ENCODE measurements at regions not wholly inside any gene's neighbourhood (a gene's known extent, or its start where the extent isn't known, plus 50 kb on each side); places are given as distances from the start of the nearest gene placed in this dataset.

GRCh38 chr5:18334949-18335348 is 700.7 kb downstream of the TAF11L14 start:
- H3K79me2 ChIP-seq (ENCODE audit: control insufficient read depth, insufficient read depth, low read length, unreplicated experiment): no peaks in the 10 kb centered on the region
- no peaks in the 10 kb centered on the region for H3K27me3 ChIP-seq (ENCODE audit: insufficient read depth, low read length)
- no peak overlapping the region for H3K27ac ChIP-seq (ENCODE audit: low read depth, low read length)
- H3K36me3 ChIP-seq (ENCODE audit: insufficient read depth, low read length): no peaks in the 10 kb centered on the region
- no peak overlapping the region for H2AFZ ChIP-seq (ENCODE audit: low read length, unreplicated experiment)
- no peak overlapping the region for H3K4me3 ChIP-seq (ENCODE audit: low read depth, low read length)
- no peaks in the 10 kb centered on the region for H3K4me1 ChIP-seq (ENCODE audit: control insufficient read depth, insufficient read depth, low read length, unreplicated experiment)

GRCh38 chr5:18354828-18355227 is 720.6 kb downstream of the TAF11L14 start:
- no peaks in the 10 kb centered on the region for H3K36me3 ChIP-seq (ENCODE audit: insufficient read depth, low read length)
- peaks cover 15% of the 10 kb centered on the region for H3K27me3 ChIP-seq (ENCODE audit: insufficient read depth, low read length)
- no peak overlapping the region for H3K27ac ChIP-seq (ENCODE audit: low read depth, low read length)
- H3K4me1 ChIP-seq (ENCODE audit: control insufficient read depth, insufficient read depth, low read length, unreplicated experiment): no peaks in the 10 kb centered on the region
- no peaks in the 10 kb centered on the region for H3K79me2 ChIP-seq (ENCODE audit: control insufficient read depth, insufficient read depth, low read length, unreplicated experiment)
- H3K4me3 ChIP-seq (ENCODE audit: low read depth, low read length): no peak overlapping the region
- no peak overlapping the region for H2AFZ ChIP-seq (ENCODE audit: low read length, unreplicated experiment)

GRCh38 chr5:18357486-18357885 is 723.2 kb downstream of the TAF11L14 start:
- Histone ChIP-seq H3K4me3 (ENCODE audit: low read depth, low read length) (no peak overlapping the region), H3K27ac (ENCODE audit: low read depth, low read length) (no peak overlapping the region), H3K36me3 (ENCODE audit: insufficient read depth, low read length) (no peaks in the 10 kb centered on the region), H3K79me2 (ENCODE audit: control insufficient read depth, insufficient read depth, low read length, unreplicated experiment) (no peaks in the 10 kb centered on the region), H2AFZ (ENCODE audit: low read length, unreplicated experiment) (no peak overlapping the region), H3K4me1 (ENCODE audit: control insufficient read depth, insufficient read depth, low read length, unreplicated experiment) (no peaks in the 10 kb centered on the region), H3K27me3 (ENCODE audit: insufficient read depth, low read length) (peaks cover 32% of the 10 kb centered on the region)

GRCh38 chr5:18366234-18366633 is 732.0 kb downstream of the TAF11L14 start:
- no peak overlapping the region for H3K4me3 ChIP-seq (ENCODE audit: low read depth, low read length)
- H2AFZ ChIP-seq (ENCODE audit: low read length, unreplicated experiment): no peak overlapping the region
- H3K4me1 ChIP-seq (ENCODE audit: control insufficient read depth, insufficient read depth, low read length, unreplicated experiment): no peaks in the 10 kb centered on the region
- H3K36me3 ChIP-seq (ENCODE audit: insufficient read depth, low read length): no peaks in the 10 kb centered on the region
- no peak overlapping the region for H3K27ac ChIP-seq (ENCODE audit: low read depth, low read length)
- H3K79me2 ChIP-seq (ENCODE audit: control insufficient read depth, insufficient read depth, low read length, unreplicated experiment): no peaks in the 10 kb centered on the region
- H3K27me3 ChIP-seq (ENCODE audit: insufficient read depth, low read length): peaks cover 49% of the 10 kb centered on the region; the same call in 1 of the 2 replicates

- Histone ChIP-seq H3K4me3 (ENCODE audit: low read depth, low read length) (no peak overlapping the region), H3K79me2 (ENCODE audit: control insufficient read depth, insufficient read depth, low read length, unreplicated experiment) (no peaks in the 10 kb centered on the region), H3K4me1 (ENCODE audit: control insufficient read depth, insufficient read depth, low read length, unreplicated experiment) (no peaks in the 10 kb centered on the region), H3K27me3 (ENCODE audit: insufficient read depth, low read length) (peaks cover 52% of the 10 kb centered on the region), H2AFZ (ENCODE audit: low read length, unreplicated experiment) (no peak overlapping the region), H3K27ac (ENCODE audit: low read depth, low read length) (no peak overlapping the region), H3K36me3 (ENCODE audit: insufficient read depth, low read length) (no peaks in the 10 kb centered on the region)
Measured at GRCh38 chr5:18370531-18370930, 736.3 kb downstream of the TAF11L14 start.

- peaks cover 49% of the 10 kb centered on the region for H3K27me3 ChIP-seq (ENCODE audit: insufficient read depth, low read length)
- H3K27ac ChIP-seq (ENCODE audit: low read depth, low read length): no peak overlapping the region
- no peaks in the 10 kb centered on the region for H3K36me3 ChIP-seq (ENCODE audit: insufficient read depth, low read length)
- H3K4me3 ChIP-seq (ENCODE audit: low read depth, low read length): no peak overlapping the region
- H3K4me1 ChIP-seq (ENCODE audit: control insufficient read depth, insufficient read depth, low read length, unreplicated experiment): no peaks in the 10 kb centered on the region
- no peaks in the 10 kb centered on the region for H3K79me2 ChIP-seq (ENCODE audit: control insufficient read depth, insufficient read depth, low read length, unreplicated experiment)
- no peak overlapping the region for H2AFZ ChIP-seq (ENCODE audit: low read length, unreplicated experiment)
Measured at GRCh38 chr5:18375641-18376040, 741.4 kb downstream of the TAF11L14 start.

- H3K36me3 ChIP-seq (ENCODE audit: insufficient read depth, low read length): no peaks in the 10 kb centered on the region
- H3K27ac ChIP-seq (ENCODE audit: low read depth, low read length): no peak overlapping the region
- no peak overlapping the region for H2AFZ ChIP-seq (ENCODE audit: low read length, unreplicated experiment)
- H3K79me2 ChIP-seq (ENCODE audit: control insufficient read depth, insufficient read depth, low read length, unreplicated experiment): no peaks in the 10 kb centered on the region
- H3K4me1 ChIP-seq (ENCODE audit: control insufficient read depth, insufficient read depth, low read length, unreplicated experiment): no peaks in the 10 kb centered on the region
- no peak overlapping the region for H3K4me3 ChIP-seq (ENCODE audit: low read depth, low read length)
- peaks cover 33% of the 10 kb centered on the region for H3K27me3 ChIP-seq (ENCODE audit: insufficient read depth, low read length)
Measured at GRCh38 chr5:18378066-18378465, 743.8 kb downstream of the TAF11L14 start.

GRCh38 chr5:18379189-18379588 is 744.9 kb downstream of the TAF11L14 start:
- H3K27me3 ChIP-seq (ENCODE audit: insufficient read depth, low read length): peaks cover 25% of the 10 kb centered on the region
- no peaks in the 10 kb centered on the region for H3K36me3 ChIP-seq (ENCODE audit: insufficient read depth, low read length)
- H3K4me3 ChIP-seq (ENCODE audit: low read depth, low read length): no peak overlapping the region
- no peaks in the 10 kb centered on the region for H3K79me2 ChIP-seq (ENCODE audit: control insufficient read depth, insufficient read depth, low read length, unreplicated experiment)
- H3K27ac ChIP-seq (ENCODE audit: low read depth, low read length): no peak overlapping the region
- H3K4me1 ChIP-seq (ENCODE audit: control insufficient read depth, insufficient read depth, low read length, unreplicated experiment): no peaks in the 10 kb centered on the region
- no peak overlapping the region for H2AFZ ChIP-seq (ENCODE audit: low read length, unreplicated experiment)

- Histone ChIP-seq H3K79me2 (ENCODE audit: control insufficient read depth, insufficient read depth, low read length, unreplicated experiment) (no peaks in the 10 kb centered on the region), H3K4me1 (ENCODE audit: control insufficient read depth, insufficient read depth, low read length, unreplicated experiment) (no peaks in the 10 kb centered on the region), H2AFZ (ENCODE audit: low read length, unreplicated experiment) (no peak overlapping the region), H3K27me3 (ENCODE audit: insufficient read depth, low read length) (peaks cover 21% of the 10 kb centered on the region), H3K4me3 (ENCODE audit: low read depth, low read length) (no peak overlapping the region), H3K36me3 (ENCODE audit: insufficient read depth, low read length) (no peaks in the 10 kb centered on the region), H3K27ac (ENCODE audit: low read depth, low read length) (no peak overlapping the region)
Measured at GRCh38 chr5:18380729-18381362, 746.6 kb downstream of the TAF11L14 start.

GRCh38 chr5:18393565-18394442 is 759.5 kb downstream of the TAF11L14 start:
- H2AFZ ChIP-seq (ENCODE audit: low read length, unreplicated experiment): no peak overlapping the region

GRCh38 chr5:18394443-18394804 is 760.2 kb downstream of the TAF11L14 start:
- Histone ChIP-seq H3K4me3 (ENCODE audit: low read depth, low read length) (no peak overlapping the region), H3K36me3 (ENCODE audit: insufficient read depth, low read length) (no peaks in the 10 kb centered on the region), H3K27me3 (ENCODE audit: insufficient read depth, low read length) (peaks cover 33% of the 10 kb centered on the region), H3K4me1 (ENCODE audit: control insufficient read depth, insufficient read depth, low read length, unreplicated experiment) (no peaks in the 10 kb centered on the region), H3K27ac (ENCODE audit: low read depth, low read length) (no peak overlapping the region), H2AFZ (ENCODE audit: low read length, unreplicated experiment) (no peak overlapping the region), H3K79me2 (ENCODE audit: control insufficient read depth, insufficient read depth, low read length, unreplicated experiment) (no peaks in the 10 kb centered on the region)

More at GRCh38 chr5:18393565-18394442, 759.5 kb downstream of the TAF11L14 start:
- no peaks in the 10 kb centered on the region for H3K36me3 ChIP-seq (ENCODE audit: insufficient read depth, low read length)
- no peaks in the 10 kb centered on the region for H3K4me1 ChIP-seq (ENCODE audit: control insufficient read depth, insufficient read depth, low read length, unreplicated experiment)
- H3K79me2 ChIP-seq (ENCODE audit: control insufficient read depth, insufficient read depth, low read length, unreplicated experiment): no peaks in the 10 kb centered on the region
- 0 out of 2 replicates have a peak overlapping the region, but pooled peaks have one; percentile 30 for H3K4me3 ChIP-seq (ENCODE audit: low read depth, low read length)
- peaks cover 33% of the 10 kb centered on the region for H3K27me3 ChIP-seq (ENCODE audit: insufficient read depth, low read length)
- H3K27ac ChIP-seq (ENCODE audit: low read depth, low read length): no peak overlapping the region
